ENCODE measurements at regions not wholly inside any gene's neighbourhood (a gene's known extent, or its start where the extent isn't known, plus 50 kb on each side); places are given as distances from the start of the nearest gene placed in this dataset.

- H3K4me1 ChIP-seq (ENCODE audit: insufficient read depth, low read length, poor library complexity, severe bottlenecking) = no peaks in the 10 kb centered on the region
Measured at GRCh38 chr10:33722067-33722466, 387.6 kb upstream of the NRP1 start.

GRCh38 chr10:33721509-33721908, 387.0 kb upstream of the NRP1 start:
- Histone ChIP-seq H3K4me3 (ENCODE audit: low read length, poor library complexity, severe bottlenecking) (no peak overlapping the region), H2AFZ (ENCODE audit: low read length) (no peak overlapping the region), H3K9me3 (ENCODE audit: insufficient read depth, low read depth, low read length) (no peaks in the 10 kb centered on the region), H4K20me1 (ENCODE audit: insufficient read depth, low read length, poor library complexity, severe bottlenecking) (no peaks in the 10 kb centered on the region), H3F3A (ENCODE audit: low read depth) (no peaks in the 10 kb centered on the region), H3K36me3 (ENCODE audit: insufficient read depth, low read length) (no peaks in the 10 kb centered on the region), H3K79me2 (ENCODE audit: insufficient read depth, low read length) (no peaks in the 10 kb centered on the region), H3K9ac (ENCODE audit: low read depth, low read length, poor library complexity, severe bottlenecking) (no peak overlapping the region), H3K4me2 (ENCODE audit: low read depth, low read length, poor library complexity, severe bottlenecking) (no peak overlapping the region), H3K9me2 (replicated peaks; ENCODE audit: low read depth, low read length) (no peaks in the 10 kb centered on the region), H3K27me3 (ENCODE audit: insufficient read depth, low read length, poor library complexity, severe bottlenecking) (no peaks in the 10 kb centered on the region), H3K4me1 (ENCODE audit: insufficient read depth, low read length, poor library complexity, severe bottlenecking) (no peaks in the 10 kb centered on the region)
- TF ChIP-seq CTCF (conservative IDR thresholded peaks at IDR 0.05; ENCODE audit: low read length) (no peak), EZH2phosphoT487 (IDR thresholded peaks at IDR 0.05; ENCODE audit: borderline replicate concordance) (no peak)

More at GRCh38 chr10:33722067-33722466, 387.6 kb upstream of the NRP1 start:
- Histone ChIP-seq H3K4me2 (ENCODE audit: low read depth, low read length, poor library complexity, severe bottlenecking) (no peak overlapping the region), H3K4me3 (ENCODE audit: low read length, poor library complexity, severe bottlenecking) (no peak overlapping the region), H3K36me3 (ENCODE audit: insufficient read depth, low read length) (no peaks in the 10 kb centered on the region), H3K27me3 (ENCODE audit: insufficient read depth, low read length, poor library complexity, severe bottlenecking) (no peaks in the 10 kb centered on the region), H3F3A (ENCODE audit: low read depth) (no peaks in the 10 kb centered on the region), H4K20me1 (ENCODE audit: insufficient read depth, low read length, poor library complexity, severe bottlenecking) (no peaks in the 10 kb centered on the region), H3K9ac (ENCODE audit: low read depth, low read length, poor library complexity, severe bottlenecking) (no peak overlapping the region), H3K9me2 (replicated peaks; ENCODE audit: low read depth, low read length) (no peaks in the 10 kb centered on the region), H3K9me3 (ENCODE audit: insufficient read depth, low read depth, low read length) (no peaks in the 10 kb centered on the region), H2AFZ (ENCODE audit: low read length) (no peak overlapping the region), H3K79me2 (ENCODE audit: insufficient read depth, low read length) (no peaks in the 10 kb centered on the region)
- TF ChIP-seq CTCF (conservative IDR thresholded peaks at IDR 0.05; ENCODE audit: low read length) = no peak
- no peak for TF ChIP-seq EZH2phosphoT487 (IDR thresholded peaks at IDR 0.05; ENCODE audit: borderline replicate concordance)

GRCh38 chr10:33720161-33720560, 385.7 kb upstream of the NRP1 start:
- Histone ChIP-seq H3K4me2 (ENCODE audit: low read depth, low read length, poor library complexity, severe bottlenecking) (no peak overlapping the region), H3K4me3 (ENCODE audit: low read length, poor library complexity, severe bottlenecking) (no peak overlapping the region), H3K79me2 (ENCODE audit: insufficient read depth, low read length) (no peaks in the 10 kb centered on the region), H3K9me3 (ENCODE audit: insufficient read depth, low read depth, low read length) (no peaks in the 10 kb centered on the region), H3K27me3 (ENCODE audit: insufficient read depth, low read length, poor library complexity, severe bottlenecking) (no peaks in the 10 kb centered on the region), H3K9me2 (replicated peaks; ENCODE audit: low read depth, low read length) (no peaks in the 10 kb centered on the region), H3K36me3 (ENCODE audit: insufficient read depth, low read length) (no peaks in the 10 kb centered on the region), H3K4me1 (ENCODE audit: insufficient read depth, low read length, poor library complexity, severe bottlenecking) (no peaks in the 10 kb centered on the region), H4K20me1 (ENCODE audit: insufficient read depth, low read length, poor library complexity, severe bottlenecking) (no peaks in the 10 kb centered on the region), H3K9ac (ENCODE audit: low read depth, low read length, poor library complexity, severe bottlenecking) (no peak overlapping the region), H2AFZ (ENCODE audit: low read length) (0 out of 2 replicates have a peak overlapping the region, but pooled peaks have one; percentile 29), H3F3A (ENCODE audit: low read depth) (no peaks in the 10 kb centered on the region)
- no peak for TF ChIP-seq CTCF (conservative IDR thresholded peaks at IDR 0.05; ENCODE audit: low read length)
- TF ChIP-seq EZH2phosphoT487 (IDR thresholded peaks at IDR 0.05; ENCODE audit: borderline replicate concordance) = no peak
